GM12892 (cell line): ENCODE measurements at regions not wholly inside any gene's neighbourhood (a gene's known extent, or its start where the extent isn't known, plus 50 kb on each side); places are given as distances from the start of the nearest gene placed in this dataset.

Source experiments
- POLR2A ChIP-seq: IDR thresholded peaks from 2 replicates; pipeline ENCODE4 v1.6.1; 2011; ENCODE audit warnings: low read depth, low read length, control low read depth
- POLR2AphosphoS5 ChIP-seq: IDR thresholded peaks from 2 replicates; pipeline ENCODE4 v1.6.1; 2011; ENCODE audit warnings: low read depth, low read length, control low read depth
- TAF1 ChIP-seq: IDR thresholded peaks from 2 replicates; pipeline ENCODE4 v1.6.1; 2011; ENCODE audit warnings: low read depth, mild to moderate bottlenecking, control low read depth, low read length, borderline replicate concordance

DNA sequence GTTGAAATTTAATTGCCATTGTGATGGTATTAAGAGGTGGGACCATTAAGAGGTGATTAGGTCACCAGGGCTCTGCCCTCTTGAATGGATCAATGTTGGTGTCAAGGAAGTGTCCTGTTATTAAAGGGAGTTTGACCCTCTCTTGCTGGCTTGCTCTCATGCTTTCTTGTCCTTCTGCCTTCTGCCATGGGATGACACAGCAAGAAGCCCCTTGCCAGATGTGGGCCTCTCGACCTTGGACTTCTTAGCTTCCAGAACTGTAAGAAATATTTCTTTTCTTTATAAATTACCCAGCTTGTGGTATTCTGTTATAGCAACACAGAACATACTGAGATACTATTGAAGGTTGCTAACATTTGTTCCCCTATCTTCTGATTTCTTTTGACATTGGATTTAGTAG is 157.0 kb downstream of the MDFIC start:
- TF ChIP-seq POLR2A = no peak
- TF ChIP-seq POLR2AphosphoS5 = no peak
- no peak for TF ChIP-seq TAF1
